ENCODE measurements at regions not wholly inside any gene's neighbourhood (a gene's known extent, or its start where the extent isn't known, plus 50 kb on each side); places are given as distances from the start of the nearest gene placed in this dataset.

GRCh38 chr20:39871013-39871412, 818.0 kb downstream of the MAFB start:
- no peaks in the 10 kb centered on the region for H3K9me2 ChIP-seq (ENCODE audit: insufficient read depth)
- H3K4me1 ChIP-seq (ENCODE audit: insufficient read depth) = 0 out of 2 replicates have a peak, but pooled peaks cover 10% of the 10 kb centered on the region
- no peak for TF ChIP-seq EZH2 (IDR thresholded peaks at IDR 0.05; ENCODE audit: insufficient read depth, poor library complexity, severe bottlenecking)
- TF ChIP-seq EZH2phosphoT487 (IDR thresholded peaks at IDR 0.05; ENCODE audit: insufficient read depth, low read depth) = no peak
- H3K9ac ChIP-seq = no peak overlapping the region
- H3K79me2 ChIP-seq (ENCODE audit: insufficient read depth) = no peaks in the 10 kb centered on the region
- H3K36me3 ChIP-seq (ENCODE audit: low read depth) = no peaks in the 10 kb centered on the region
- in situ Hi-C loops (cut with MboI) = no loop called here
- no peaks in the 10 kb centered on the region for H3K9me3 ChIP-seq (ENCODE audit: low read depth)
- DNase-seq = no peak
- no peaks in the 10 kb centered on the region for H3F3A ChIP-seq (ENCODE audit: insufficient read depth)
- H3K27me3 ChIP-seq (replicated peaks; ENCODE audit: insufficient read depth) = no peaks in the 10 kb centered on the region
- 13 to 18% methylated on average over 1 of the region's 1 CpG for WGBS, 2 experiments (ENCODE audit: low coverage in 1 of 2, low lambda C conversion rate in 2 of 2, missing lambda C conversion rate in 2 of 2)
- no peaks in the 10 kb centered on the region for H4K20me1 ChIP-seq (ENCODE audit: insufficient read depth)
- no peak overlapping the region for H3K4me2 ChIP-seq (ENCODE audit: unreplicated experiment)
- no peak overlapping the region for H2AFZ ChIP-seq
- no peak overlapping the region for H3K4me3 ChIP-seq
- no peak overlapping the region for H3K27ac ChIP-seq

GRCh38 chr20:39865446-39865845, 823.6 kb downstream of the MAFB start:
- TF ChIP-seq EZH2phosphoT487 (IDR thresholded peaks at IDR 0.05; ENCODE audit: insufficient read depth, low read depth) (no peak), EZH2 (IDR thresholded peaks at IDR 0.05; ENCODE audit: insufficient read depth, poor library complexity, severe bottlenecking) (no peak)
- 84 to 88% methylated on average over 2 of the region's 2 CpGs for whole genome bisulfite sequencing, 2 experiments (ENCODE audit: low coverage in 1 of 2, low lambda C conversion rate in 2 of 2, missing lambda C conversion rate in 2 of 2)
- no peak overlapping the region for H3K9ac ChIP-seq

GRCh38 chr20:39862470-39862891, 826.6 kb downstream of the MAFB start:
- DNase-seq = peak; percentile 37
- WGBS, 2 experiments (ENCODE audit: low coverage in 1 of 2, low lambda C conversion rate in 2 of 2, missing lambda C conversion rate in 2 of 2) = 18 to 23% methylated on average over 4 of the region's 4 CpGs
- Histone ChIP-seq H3F3A (ENCODE audit: insufficient read depth) (no peaks in the 10 kb centered on the region), H3K79me2 (ENCODE audit: insufficient read depth) (no peaks in the 10 kb centered on the region), H3K4me1 (ENCODE audit: insufficient read depth) (no peaks in the 10 kb centered on the region), H3K9ac (no peak overlapping the region), H2AFZ (no peak overlapping the region), H3K27ac (0 out of 2 replicates have a peak overlapping the region, but pooled peaks have one; percentile 12), H3K9me2 (ENCODE audit: insufficient read depth) (peaks cover 5% of the 10 kb centered on the region; the same call in 1 of the 2 replicates), H3K9me3 (ENCODE audit: low read depth) (no peaks in the 10 kb centered on the region), H3K27me3 (replicated peaks; ENCODE audit: insufficient read depth) (no peaks in the 10 kb centered on the region), H3K36me3 (ENCODE audit: low read depth) (no peaks in the 10 kb centered on the region), H3K4me3 (no peak overlapping the region), H4K20me1 (ENCODE audit: insufficient read depth) (no peaks in the 10 kb centered on the region), H3K4me2 (ENCODE audit: unreplicated experiment) (no peak overlapping the region)
- in situ Hi-C loops (cut with MboI) = no loop called here
- TF ChIP-seq EZH2 (IDR thresholded peaks at IDR 0.05; ENCODE audit: insufficient read depth, poor library complexity, severe bottlenecking) (no peak), EZH2phosphoT487 (IDR thresholded peaks at IDR 0.05; ENCODE audit: insufficient read depth, low read depth) (no peak)

More at GRCh38 chr20:39865446-39865845, 823.6 kb downstream of the MAFB start:
- no peak overlapping the region for H3K4me3 ChIP-seq
- H2AFZ ChIP-seq = no peak overlapping the region
- no peaks in the 10 kb centered on the region for H3K27me3 ChIP-seq (replicated peaks; ENCODE audit: insufficient read depth)
- no peaks in the 10 kb centered on the region for H3K36me3 ChIP-seq (ENCODE audit: low read depth)
- no peaks in the 10 kb centered on the region for H3K4me1 ChIP-seq (ENCODE audit: insufficient read depth)
- H3K4me2 ChIP-seq (ENCODE audit: unreplicated experiment) = no peak overlapping the region
- no peaks in the 10 kb centered on the region for H3K9me3 ChIP-seq (ENCODE audit: low read depth)
- DNase-seq = no peak
- H3K79me2 ChIP-seq (ENCODE audit: insufficient read depth) = no peaks in the 10 kb centered on the region
- no peak overlapping the region for H3K27ac ChIP-seq
- no peaks in the 10 kb centered on the region; the same call in 1 of the 2 replicates for H3K9me2 ChIP-seq (ENCODE audit: insufficient read depth)
- H4K20me1 ChIP-seq (ENCODE audit: insufficient read depth) = no peaks in the 10 kb centered on the region
- no peaks in the 10 kb centered on the region for H3F3A ChIP-seq (ENCODE audit: insufficient read depth)
- in situ Hi-C loops (cut with MboI) = no loop called here

DNA sequence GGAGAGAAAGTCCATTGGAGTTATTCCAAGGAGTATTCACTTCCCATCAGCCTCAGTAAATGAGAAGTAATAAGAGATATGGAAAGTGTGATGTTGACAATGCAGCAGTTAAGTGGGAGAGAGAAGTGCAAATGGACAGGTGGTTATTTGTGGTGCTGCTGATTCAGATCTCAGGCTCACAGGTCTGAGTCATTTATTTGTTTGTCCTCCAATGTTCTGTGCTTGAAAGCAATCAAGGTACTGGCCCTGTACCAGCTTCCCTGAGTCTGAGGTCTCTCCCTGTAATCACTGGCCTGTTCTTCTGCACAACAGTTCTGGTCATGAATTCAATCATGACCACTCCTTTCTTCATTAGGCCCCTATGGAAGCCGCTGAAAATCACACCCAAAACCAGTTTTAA, 827.7 kb downstream of the MAFB start:
- in situ Hi-C loops (cut with MboI) = no loop called here

More for the DNA sequence above, 827.7 kb downstream of the MAFB start:
- DNase-seq = no peak
- Histone ChIP-seq H3K4me2 (ENCODE audit: unreplicated experiment) (no peak overlapping the region), H3K9me3 (ENCODE audit: low read depth) (no peaks in the 10 kb centered on the region), H3K27ac (no peak overlapping the region), H4K20me1 (ENCODE audit: insufficient read depth) (no peaks in the 10 kb centered on the region), H3F3A (ENCODE audit: insufficient read depth) (peaks cover under 1% of the 10 kb centered on the region; the same call in 1 of the 2 replicates), H3K4me3 (no peak overlapping the region), H3K4me1 (ENCODE audit: insufficient read depth) (peaks cover 9% of the 10 kb centered on the region), H3K79me2 (ENCODE audit: insufficient read depth) (no peaks in the 10 kb centered on the region), H3K9me2 (ENCODE audit: insufficient read depth) (peaks cover 5% of the 10 kb centered on the region; the same call in 1 of the 2 replicates), H3K9ac (no peak overlapping the region), H3K36me3 (ENCODE audit: low read depth) (no peaks in the 10 kb centered on the region), H2AFZ (no peak overlapping the region), H3K27me3 (replicated peaks; ENCODE audit: insufficient read depth) (no peaks in the 10 kb centered on the region)
- TF ChIP-seq EZH2phosphoT487 (IDR thresholded peaks at IDR 0.05; ENCODE audit: insufficient read depth, low read depth) (no peak), EZH2 (IDR thresholded peaks at IDR 0.05; ENCODE audit: insufficient read depth, poor library complexity, severe bottlenecking) (no peak)
- WGBS, 2 experiments (ENCODE audit: low coverage in 1 of 2, low lambda C conversion rate in 2 of 2, missing lambda C conversion rate in 2 of 2) = 86% methylated on average over 1 of the region's 1 CpG
